ENCODE measurements at regions not wholly inside any gene's neighbourhood (a gene's known extent, or its start where the extent isn't known, plus 50 kb on each side); places are given as distances from the start of the nearest gene placed in this dataset.

- TF ChIP-seq ZNF565 (CRISPR knock-in tag; conservative IDR thresholded peaks at IDR 0.05; ENCODE audit: low read depth) = no peak
- TF ChIP-seq PATZ1 (CRISPR knock-in tag; IDR thresholded peaks at IDR 0.05; ENCODE audit: borderline replicate concordance) = no peak
- ATAC-seq = no peak
Measured at GRCh38 chr14:31982642-31983041, 94.5 kb upstream of the ARHGAP5 start.

- TF ChIP-seq ARNTL (CRISPR knock-in tag; IDR thresholded peaks at IDR 0.05; ENCODE audit: borderline replicate concordance, low read depth) (no peak), CSRNP3 (CRISPR knock-in tag; IDR thresholded peaks at IDR 0.05) (no peak), ZFP30 (CRISPR knock-in tag; IDR thresholded peaks at IDR 0.05) (no peak), ZNF70 (CRISPR knock-in tag; IDR thresholded peaks at IDR 0.05) (no peak), ZC3H10 (CRISPR knock-in tag; IDR thresholded peaks at IDR 0.05) (no peak), TOX (CRISPR knock-in tag; IDR thresholded peaks at IDR 0.05; ENCODE audit: borderline replicate concordance) (no peak), BACH2 (CRISPR knock-in tag; IDR thresholded peaks at IDR 0.05; ENCODE audit: borderline replicate concordance) (no peak), PATZ1 (CRISPR knock-in tag; IDR thresholded peaks at IDR 0.05; ENCODE audit: borderline replicate concordance) (no peak), ZNF565 (CRISPR knock-in tag; conservative IDR thresholded peaks at IDR 0.05; ENCODE audit: low read depth) (no peak), TSHZ2 (CRISPR knock-in tag; IDR thresholded peaks at IDR 0.05) (no peak), ZNF8 (CRISPR knock-in tag; IDR thresholded peaks at IDR 0.05) (no peak), GLIS3 (CRISPR knock-in tag; IDR thresholded peaks at IDR 0.05) (no peak), ZFP3 (CRISPR knock-in tag; IDR thresholded peaks at IDR 0.05) (no peak), POU6F1 (CRISPR knock-in tag; IDR thresholded peaks at IDR 0.05; ENCODE audit: borderline replicate concordance, low read depth) (no peak), CSDC2 (CRISPR knock-in tag; IDR thresholded peaks at IDR 0.05) (no peak), PPARA (CRISPR knock-in tag; IDR thresholded peaks at IDR 0.05; ENCODE audit: borderline replicate concordance) (no peak), CREB5 (CRISPR knock-in tag; IDR thresholded peaks at IDR 0.05; ENCODE audit: low read depth) (no peak), ESRRG (CRISPR knock-in tag; IDR thresholded peaks at IDR 0.05) (no peak)
- ATAC-seq = no peak
Measured at GRCh38 chr14:31986405-31986804, 90.7 kb upstream of the ARHGAP5 start.

GRCh38 chr14:31987721-31988120 is 89.4 kb upstream of the ARHGAP5 start:
- ATAC-seq = no peak
- TF ChIP-seq CREB5 (CRISPR knock-in tag; IDR thresholded peaks at IDR 0.05; ENCODE audit: low read depth) = no peak
- no peak for TF ChIP-seq PATZ1 (CRISPR knock-in tag; IDR thresholded peaks at IDR 0.05; ENCODE audit: borderline replicate concordance)
- no peak for TF ChIP-seq TSHZ2 (CRISPR knock-in tag; IDR thresholded peaks at IDR 0.05)
- TF ChIP-seq OSR1 (CRISPR knock-in tag; IDR thresholded peaks at IDR 0.05) = no peak
- no peak for TF ChIP-seq BACH2 (CRISPR knock-in tag; IDR thresholded peaks at IDR 0.05; ENCODE audit: borderline replicate concordance)
- no peak for TF ChIP-seq ZNF70 (CRISPR knock-in tag; IDR thresholded peaks at IDR 0.05)
- no peak for TF ChIP-seq ARNTL (CRISPR knock-in tag; IDR thresholded peaks at IDR 0.05; ENCODE audit: borderline replicate concordance, low read depth)
- no peak for TF ChIP-seq PPARA (CRISPR knock-in tag; IDR thresholded peaks at IDR 0.05; ENCODE audit: borderline replicate concordance)
- no peak for TF ChIP-seq ZNF8 (CRISPR knock-in tag; IDR thresholded peaks at IDR 0.05)
